Esophagus squamous epithelium (tissue), 5 donors: ENCODE measurements at regions not wholly inside any gene's neighbourhood (a gene's known extent, or its start where the extent isn't known, plus 50 kb on each side); places are given as distances from the start of the nearest gene placed in this dataset.
"Not testable (repeated sequence)": the region's sequence is repeated elsewhere in the genome, so short reads cannot be mapped to it uniquely, and the experiment has no call there.

Source experiments
- DNase-seq: peaks from one replicate; lab custom pipeline; 2025; lab: John Stamatoyannopoulos, UW
- H3K27ac ChIP-seq, 4 donors: fragments of 200-600 bp; sonication (generic); one replicate each; pipeline ENCODE4 v1.5.1; 2016 to 2019; ENCODE audit warnings: mild to moderate bottlenecking in 1 of 4
- H3K27me3 ChIP-seq, 4 donors: fragments of 200-600 bp; sonication (generic); 1 replicate in 3 of 4; 2 replicates in 1 of 4; pipeline versions ENCODE4 v1.5.1 to v1.6.0; 2017 to 2021; ENCODE audit warnings: antibody characterized with exemption in 1 of 4
- H3K36me3 ChIP-seq, 3 donors: fragments of 200-600 bp; sonication (generic); one replicate each; pipeline ENCODE4 v1.5.1; 2016 to 2019
- H3K4me1 ChIP-seq, 3 donors: fragments of 200-600 bp; sonication (generic); one replicate each; pipeline ENCODE4 v1.5.1; 2017 to 2019
- H3K4me3 ChIP-seq, 4 donors: fragments of 200-600 bp; sonication (generic); 1 replicate in 3 of 4; 2 replicates in 1 of 4; pipeline ENCODE4 v1.5.1; 2016 to 2019; ENCODE audit warnings: mild to moderate bottlenecking in 2 of 4, moderate library complexity in 1 of 4
- H3K9me3 ChIP-seq, 3 donors: fragments of 200-600 bp; sonication (generic); one replicate each; pipeline ENCODE4 v1.5.1; 2016 to 2019
- POLR2A ChIP-seq, 4 donors: fragments of 450-650 bp; IDR thresholded peaks; one replicate each; pipeline ENCODE4 v1.6.1; 2017; ENCODE audit warnings: antibody characterized with exemption in 4 of 4, mild to moderate bottlenecking in 4 of 4, moderate library complexity in 3 of 4
- WGBS, 2 donors: methylation state at CpG; one replicate each; pipeline ENCODE4 v1.1.5; 2018; 5-methylcytosine and 5-hydroxymethylcytosine counted together
- intact Hi-C: fragments of 100-400 bp; cut with DNase I; formaldehyde crosslinking; loops from one replicate; pipeline ENCODE4 v1.15.0; 2022
- TF ChIP-seq, protein P1 (sequence below), 6 experiments: fragments of 450-650 bp in 4 of 6; fragments of 200-600 bp in 2 of 6; sonication (generic) in 2 of 6; IDR thresholded peaks; one replicate each; pipeline ENCODE4 v1.5.1; 2016 to 2019; ENCODE audit warnings: antibody characterized with exemption in 6 of 6, mild to moderate bottlenecking in 4 of 6, moderate library complexity in 4 of 6
- donor health status: DM: yes; HTN: yes; CAD: no.

DNA sequence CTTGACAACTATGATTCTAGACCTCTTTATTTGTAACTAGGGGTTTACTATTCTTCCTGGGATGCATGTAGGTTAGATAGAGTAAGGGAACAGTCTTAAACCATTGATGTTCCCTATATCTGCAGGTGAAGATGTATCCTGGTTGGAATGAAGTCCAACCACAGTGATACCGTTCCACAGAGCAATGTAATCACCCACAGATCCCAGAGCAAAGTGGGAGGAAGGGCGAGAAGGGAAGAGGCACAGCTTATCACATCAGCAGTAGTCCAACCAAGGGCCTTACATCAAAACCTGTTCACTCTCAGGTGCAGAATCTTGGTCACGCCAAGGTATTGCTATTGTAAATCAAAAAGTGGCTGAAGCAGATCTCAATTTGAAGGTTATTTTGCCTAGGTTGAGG lies 61.8 kb upstream of the LIPC start:
- no peak for DNase-seq
- Histone ChIP-seq H3K36me3 (no peaks in the 10 kb centered on the region), H3K4me3 (no peak overlapping the region), H3K9me3 (no peaks in the 10 kb centered on the region), H3K27me3 (no peaks in the 10 kb centered on the region), H3K4me1 (no peaks in the 10 kb centered on the region), H3K27ac (no peak overlapping the region)
- WGBS, 2 donors = 73 to 85% methylated on average over 3 of the region's 3 CpGs
- no peak for TF ChIP-seq POLR2A (IDR thresholded peaks at IDR 0.05)
- TF ChIP-seq, protein P1, sequence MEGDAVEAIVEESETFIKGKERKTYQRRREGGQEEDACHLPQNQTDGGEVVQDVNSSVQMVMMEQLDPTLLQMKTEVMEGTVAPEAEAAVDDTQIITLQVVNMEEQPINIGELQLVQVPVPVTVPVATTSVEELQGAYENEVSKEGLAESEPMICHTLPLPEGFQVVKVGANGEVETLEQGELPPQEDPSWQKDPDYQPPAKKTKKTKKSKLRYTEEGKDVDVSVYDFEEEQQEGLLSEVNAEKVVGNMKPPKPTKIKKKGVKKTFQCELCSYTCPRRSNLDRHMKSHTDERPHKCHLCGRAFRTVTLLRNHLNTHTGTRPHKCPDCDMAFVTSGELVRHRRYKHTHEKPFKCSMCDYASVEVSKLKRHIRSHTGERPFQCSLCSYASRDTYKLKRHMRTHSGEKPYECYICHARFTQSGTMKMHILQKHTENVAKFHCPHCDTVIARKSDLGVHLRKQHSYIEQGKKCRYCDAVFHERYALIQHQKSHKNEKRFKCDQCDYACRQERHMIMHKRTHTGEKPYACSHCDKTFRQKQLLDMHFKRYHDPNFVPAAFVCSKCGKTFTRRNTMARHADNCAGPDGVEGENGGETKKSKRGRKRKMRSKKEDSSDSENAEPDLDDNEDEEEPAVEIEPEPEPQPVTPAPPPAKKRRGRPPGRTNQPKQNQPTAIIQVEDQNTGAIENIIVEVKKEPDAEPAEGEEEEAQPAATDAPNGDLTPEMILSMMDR (IDR thresholded peaks at IDR 0.05) = no peak
- intact Hi-C loops = no loop called here

DNA sequence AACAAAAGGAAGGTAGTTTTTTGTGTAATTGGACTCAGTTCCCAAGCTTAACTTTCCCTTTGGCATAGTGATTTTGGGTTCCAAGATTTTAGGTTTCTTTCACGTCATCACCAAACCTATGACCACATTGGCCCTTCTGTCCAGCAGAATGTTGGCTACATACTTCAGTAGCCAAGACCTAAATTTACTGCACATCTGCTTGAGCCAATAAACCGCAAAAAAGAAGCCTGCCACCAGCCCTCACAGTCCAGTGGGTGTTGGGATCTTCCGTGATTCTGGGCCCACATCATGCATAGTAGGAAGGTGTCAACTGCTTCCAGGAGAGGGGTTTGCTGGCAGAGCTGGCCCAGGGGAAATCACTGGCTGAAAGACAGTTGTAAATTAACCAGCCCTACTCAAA lies 57.6 kb upstream of the LIPC start:
- Histone ChIP-seq H3K9me3 (peaks cover 0 to 6% (median 5%) of the 10 kb centered on the region in 3 donors), H3K27ac (no peak overlapping the region), H3K36me3 (no peaks in the 10 kb centered on the region), H3K27me3 (no peaks in the 10 kb centered on the region), H3K4me1 (no peaks in the 10 kb centered on the region), H3K4me3 (no peak overlapping the region)
- intact Hi-C loops = no loop called here
- DNase-seq = no peak
- TF ChIP-seq, protein P1 (IDR thresholded peaks at IDR 0.05) = no peak
- TF ChIP-seq POLR2A (IDR thresholded peaks at IDR 0.05) = no peak
- 92 to 97% methylated on average over 1 to 3 of the region's 3 CpGs for WGBS, 2 donors

DNA sequence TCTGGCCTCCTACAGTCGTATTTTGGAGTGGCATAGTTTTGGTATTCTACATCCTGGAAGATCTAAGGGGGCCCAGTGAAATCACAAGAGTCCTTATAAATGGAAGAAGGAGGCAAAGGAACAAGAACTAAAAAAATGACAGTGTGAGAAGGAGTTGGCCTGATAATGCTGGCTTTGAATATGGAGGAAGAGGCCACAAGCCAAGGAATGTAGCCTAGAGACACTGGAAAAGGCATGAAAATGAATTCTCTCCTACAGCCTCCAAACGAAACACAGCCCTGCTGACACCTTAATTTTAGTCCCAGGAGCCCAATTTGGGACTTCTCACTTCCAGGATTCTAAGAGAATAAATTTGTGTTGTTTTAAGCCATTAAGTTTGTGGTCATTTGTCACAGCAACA lies 54.6 kb upstream of the LIPC start:
- no peak overlapping the region for H3K27ac ChIP-seq
- peaks cover 0 to 6% (median 5%) of the 10 kb centered on the region in 3 donors for H3K9me3 ChIP-seq
- H3K4me3 ChIP-seq = no peak overlapping the region
- no peaks in the 10 kb centered on the region for H3K4me1 ChIP-seq
- WGBS, 2 donors = 74 to 85% methylated on average over 2 of the region's 2 CpGs
- H3K27me3 ChIP-seq = no peaks in the 10 kb centered on the region
- intact Hi-C loops = no loop called here
- TF ChIP-seq POLR2A (IDR thresholded peaks at IDR 0.05) = no peak
- TF ChIP-seq, protein P1 (IDR thresholded peaks at IDR 0.05) = no peak
- no peak for DNase-seq
- no peaks in the 10 kb centered on the region for H3K36me3 ChIP-seq

DNA sequence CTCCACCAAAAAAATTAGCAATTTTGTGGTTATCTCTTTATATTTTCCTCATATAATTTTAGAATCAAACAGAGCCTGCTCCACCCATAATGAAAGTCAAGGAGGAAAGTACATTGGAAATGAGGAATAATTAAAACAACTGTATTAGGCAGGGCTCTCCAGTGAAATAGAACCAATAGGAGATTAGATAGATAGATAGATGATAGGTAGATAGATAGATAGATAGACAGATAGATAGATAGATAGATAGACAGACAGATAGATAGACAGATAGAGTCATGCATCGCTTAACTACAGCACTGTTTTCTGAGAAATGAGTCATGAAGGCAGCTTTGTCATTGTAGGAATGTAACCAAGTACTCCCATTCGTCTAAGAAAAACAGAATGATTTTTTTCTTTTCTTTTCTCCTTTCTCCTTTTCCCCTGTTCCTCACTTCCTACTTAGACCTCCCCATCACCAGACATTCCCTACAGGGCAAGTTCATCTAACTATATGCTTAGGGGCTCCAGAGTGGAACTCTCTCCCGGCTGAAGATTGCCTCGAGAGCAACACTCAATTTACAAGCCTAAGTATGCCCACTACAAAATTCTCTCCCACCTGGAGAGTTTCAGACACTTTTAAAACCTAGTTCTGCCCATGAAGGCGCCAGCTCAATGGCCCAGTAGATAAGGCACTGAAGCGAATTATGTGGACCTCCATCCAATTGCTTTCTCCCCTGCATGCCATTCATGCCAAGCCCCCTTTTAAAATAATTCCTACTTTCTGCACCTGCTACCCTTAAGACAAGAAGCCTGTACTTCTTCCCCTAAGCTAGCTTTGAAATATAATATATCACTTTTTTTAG lies 53.3 kb upstream of the LIPC start:
- no peaks in the 10 kb centered on the region for H3K4me1 ChIP-seq
- intact Hi-C loops = no loop called here
- H3K27me3 ChIP-seq = no peaks in the 10 kb centered on the region
- no peak overlapping the region for H3K27ac ChIP-seq
- H3K4me3 ChIP-seq = no peak overlapping the region
- TF ChIP-seq, protein P1 (IDR thresholded peaks at IDR 0.05) = no peak
- TF ChIP-seq POLR2A (IDR thresholded peaks at IDR 0.05) = no peak
- WGBS, 2 donors = 71 to 74% methylated on average over 6 of the region's 6 CpGs
- H3K9me3 ChIP-seq = peaks cover 0 to 6% (median 5%) of the 10 kb centered on the region in 3 donors
- no peaks in the 10 kb centered on the region for H3K36me3 ChIP-seq
- no peak for DNase-seq

DNA sequence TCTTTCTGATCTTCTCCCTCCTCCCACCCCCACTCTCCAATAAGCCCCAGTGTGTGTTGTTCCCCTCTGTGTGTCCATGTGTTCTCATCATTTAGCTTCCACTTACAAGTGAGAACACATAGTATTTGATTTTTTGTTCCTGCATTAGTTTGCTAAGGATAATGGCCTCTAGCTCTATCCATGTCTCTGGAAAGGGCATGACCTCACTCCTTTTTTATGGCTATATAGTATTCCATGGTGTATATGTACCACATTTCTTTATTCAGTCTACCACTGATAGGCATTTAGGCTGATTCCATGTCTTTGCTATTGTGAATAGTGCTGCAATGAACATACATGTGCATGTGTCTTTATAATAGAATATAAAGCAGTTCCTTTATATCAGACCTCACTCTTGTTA lies 52.3 kb upstream of the LIPC start:
- intact Hi-C loops, H3K36me3 ChIP-seq, H3K4me3 ChIP-seq, H3K27ac ChIP-seq, H3K27me3 ChIP-seq, H3K4me1 ChIP-seq, DNase-seq, H3K9me3 ChIP-seq: not testable (repeated sequence)
